NB4 (cell line): ENCODE measurements at regions not wholly inside any gene's neighbourhood (a gene's known extent, or its start where the extent isn't known, plus 50 kb on each side); places are given as distances from the start of the nearest gene placed in this dataset.

Source experiments
- MYC ChIP-seq: IDR thresholded peaks from 2 replicates; pipeline ENCODE4 v1.6.1; 2011; ENCODE audit warnings: low read depth, low read length
- POLR2A ChIP-seq: IDR thresholded peaks from 2 replicates; pipeline ENCODE4 v1.6.1; 2011; ENCODE audit warnings: mild to moderate bottlenecking; ENCODE audit not compliant: insufficient read length; ENCODE audit errors: extremely low read depth
- TF ChIP-seq, protein P1 (sequence below): IDR thresholded peaks from one replicate; pipeline ENCODE4 v1.5.1; 2012; ENCODE audit warnings: low read depth, low read length
- TF ChIP-seq, protein P2 (sequence below): IDR thresholded peaks from 2 replicates; pipeline ENCODE4 v1.6.1; 2011; ENCODE audit warnings: low read depth, low read length

DNA sequence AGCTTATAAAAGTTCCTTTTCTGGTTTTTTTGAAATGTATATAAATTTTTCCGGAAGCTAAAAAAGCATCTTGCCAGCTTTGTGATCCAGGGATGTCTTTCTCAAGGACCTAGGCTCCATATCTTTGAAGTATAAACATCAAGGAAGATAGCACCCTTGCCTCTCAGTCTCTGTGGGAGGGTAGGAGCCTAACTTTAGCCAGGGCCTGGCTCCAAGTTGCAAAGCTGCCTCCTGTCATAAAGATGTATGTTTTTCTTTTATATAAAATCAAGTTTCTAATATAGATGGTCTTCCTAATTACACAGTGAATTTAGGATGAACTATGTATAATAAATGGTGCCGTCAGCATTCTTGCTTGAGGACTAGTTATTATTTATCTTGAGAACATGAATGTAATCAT is 612.6 kb upstream of the USP15 start:
- TF ChIP-seq POLR2A (no peak), MYC (no peak)
- TF ChIP-seq, protein P1, sequence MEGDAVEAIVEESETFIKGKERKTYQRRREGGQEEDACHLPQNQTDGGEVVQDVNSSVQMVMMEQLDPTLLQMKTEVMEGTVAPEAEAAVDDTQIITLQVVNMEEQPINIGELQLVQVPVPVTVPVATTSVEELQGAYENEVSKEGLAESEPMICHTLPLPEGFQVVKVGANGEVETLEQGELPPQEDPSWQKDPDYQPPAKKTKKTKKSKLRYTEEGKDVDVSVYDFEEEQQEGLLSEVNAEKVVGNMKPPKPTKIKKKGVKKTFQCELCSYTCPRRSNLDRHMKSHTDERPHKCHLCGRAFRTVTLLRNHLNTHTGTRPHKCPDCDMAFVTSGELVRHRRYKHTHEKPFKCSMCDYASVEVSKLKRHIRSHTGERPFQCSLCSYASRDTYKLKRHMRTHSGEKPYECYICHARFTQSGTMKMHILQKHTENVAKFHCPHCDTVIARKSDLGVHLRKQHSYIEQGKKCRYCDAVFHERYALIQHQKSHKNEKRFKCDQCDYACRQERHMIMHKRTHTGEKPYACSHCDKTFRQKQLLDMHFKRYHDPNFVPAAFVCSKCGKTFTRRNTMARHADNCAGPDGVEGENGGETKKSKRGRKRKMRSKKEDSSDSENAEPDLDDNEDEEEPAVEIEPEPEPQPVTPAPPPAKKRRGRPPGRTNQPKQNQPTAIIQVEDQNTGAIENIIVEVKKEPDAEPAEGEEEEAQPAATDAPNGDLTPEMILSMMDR = no peak
- TF ChIP-seq, protein P2, sequence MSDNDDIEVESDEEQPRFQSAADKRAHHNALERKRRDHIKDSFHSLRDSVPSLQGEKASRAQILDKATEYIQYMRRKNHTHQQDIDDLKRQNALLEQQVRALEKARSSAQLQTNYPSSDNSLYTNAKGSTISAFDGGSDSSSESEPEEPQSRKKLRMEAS = no peak
